B cell (primary cell): ENCODE measurements at regions not wholly inside any gene's neighbourhood (a gene's known extent, or its start where the extent isn't known, plus 50 kb on each side); places are given as distances from the start of the nearest gene placed in this dataset.

Experiments
- ATAC-seq: fragments of 200-7000 bp; cut with Tn5 transposase; one replicate; pipeline ENCODE4 v1.10.0; 2021; ENCODE audit warnings: low read depth, mild to moderate bottlenecking, moderate number of reproducible peaks, moderate library complexity
- CTCF ChIA-PET: fragments of 350-600 bp; sonication (Branson Sonifier 250); formaldehyde crosslinking; loops from one replicate; lab custom pipeline; 2021; ENCODE audit warnings: antibody characterized with exemption, inconsistent platforms; lab: Charles Lee
- POLR2A ChIA-PET: fragments of 350-600 bp; sonication (Branson Sonifier 250); formaldehyde crosslinking; loops from one replicate; lab custom pipeline; 2021; ENCODE audit warnings: antibody characterized with exemption; lab: Charles Lee
- DNase-seq: peaks from one replicate; pipeline ENCODE4 v3.0.0; 2013
- H2AFZ ChIP-seq: 2 replicates; pipeline ENCODE4 v1.6.1; 2012; ENCODE audit warnings: mild to moderate bottlenecking, low read depth, low read length; ENCODE audit not compliant: insufficient read depth, poor library complexity, severe bottlenecking
- H3K27ac ChIP-seq, 2 donors: 1 replicate in 1 of 2; 2 replicates in 1 of 2; pipeline ENCODE4 v1.5.1; 2012 to 2013; ENCODE audit warnings: low read length in 2 of 2, mild to moderate bottlenecking in 2 of 2, moderate library complexity in 1 of 2
- H3K27me3 ChIP-seq, 4 experiments: fragments of 200-600 bp in 1 of 4; sonication (generic) in 1 of 4; replicated peaks in 1 of 4; 1 replicate in 2 of 4; 2 replicates in 2 of 4; pipeline versions ENCODE4 v1.6.1 to v1.7.0; 2013 to 2016; ENCODE audit warnings: low read length in 3 of 4, mild to moderate bottlenecking in 2 of 4, mixed read lengths in 1 of 4, moderate library complexity in 1 of 4; ENCODE audit not compliant: insufficient read depth in 4 of 4, control insufficient read depth in 3 of 4; ENCODE audit errors: control extremely low read depth in 1 of 4
- H3K36me3 ChIP-seq, 2 experiments: replicated peaks in 1 of 2; 1 replicate in 1 of 2; 2 replicates in 1 of 2; pipeline versions ENCODE4 v1.6.1 to v1.7.1; 2013; ENCODE audit warnings: low read length in 1 of 2; ENCODE audit not compliant: insufficient read depth in 2 of 2, control insufficient read depth in 1 of 2; ENCODE audit errors: control extremely low read depth in 1 of 2, extremely low read depth in 1 of 2
- H3K4me1 ChIP-seq, 2 donors: fragments of 200-600 bp in 1 of 2; sonication (generic) in 1 of 2; 1 replicate in 1 of 2; 2 replicates in 1 of 2; pipeline versions ENCODE4 v1.5.1 to v1.6.1; 2013 to 2017; ENCODE audit warnings: low read length in 2 of 2; ENCODE audit not compliant: control insufficient read depth in 2 of 2, insufficient read depth in 2 of 2
- H3K4me2 ChIP-seq: replicated peaks from 2 replicates; pipeline ENCODE3; 2012; ENCODE audit warnings: mild to moderate bottlenecking, low read depth, low read length; ENCODE audit not compliant: poor library complexity, severe bottlenecking
- H3K4me3 ChIP-seq, 5 experiments: fragments of 200-600 bp in 1 of 5; sonication (generic) in 1 of 5; 1 replicate in 3 of 5; 2 replicates in 2 of 5; pipeline versions ENCODE4 v1.5.1 to v1.7.0; 2011 to 2016; ENCODE audit warnings: low read length in 4 of 5, mild to moderate bottlenecking in 4 of 5, low read depth in 2 of 5, control low read depth in 1 of 5, moderate library complexity in 1 of 5; ENCODE audit not compliant: insufficient read depth in 1 of 5; ENCODE audit errors: control extremely low read depth in 1 of 5, extremely low read depth in 1 of 5
- H3K79me2 ChIP-seq: fragments of 200-600 bp; sonication (generic); one replicate; pipeline ENCODE4 v1.6.0; 2016; ENCODE audit warnings: low read length; ENCODE audit not compliant: control insufficient read depth, insufficient read depth
- H3K9ac ChIP-seq: fragments of 200-600 bp; sonication (generic); 2 replicates; pipeline ENCODE4 v1.6.1; 2017; ENCODE audit warnings: mild to moderate bottlenecking, low read length, moderate library complexity
- H3K9me3 ChIP-seq, 3 donors: one replicate each; pipeline versions ENCODE4 v1.6.1 to v1.7.1; 2013; ENCODE audit warnings: low read length in 2 of 3; ENCODE audit not compliant: control insufficient read depth in 2 of 3, insufficient read depth in 1 of 3; ENCODE audit errors: control extremely low read depth in 1 of 3
- H4K20me1 ChIP-seq: 2 replicates; pipeline ENCODE4 v1.6.0; 2012; ENCODE audit warnings: mild to moderate bottlenecking, low read length; ENCODE audit not compliant: insufficient read depth, control insufficient read depth, poor library complexity, severe bottlenecking
- H3K27ac Mint-ChIP-seq: one replicate; pipeline ENCODE4 v1.8.0; 2021; ENCODE audit warnings: mixed read lengths
- H3K27me3 Mint-ChIP-seq: one replicate; pipeline ENCODE4 v1.8.0; 2021; ENCODE audit warnings: mixed read lengths
- H3K4me1 Mint-ChIP-seq: one replicate; pipeline ENCODE4 v1.8.0; 2021; ENCODE audit warnings: mixed read lengths
- H3K4me3 Mint-ChIP-seq: one replicate; pipeline ENCODE4 v1.8.0; 2021; ENCODE audit warnings: mixed read lengths
- H3K9me3 Mint-ChIP-seq: one replicate; pipeline ENCODE4 v1.8.0; 2022; ENCODE audit warnings: mixed read lengths; ENCODE audit not compliant: insufficient read depth
- CTCF ChIP-seq: fragments of 200-600 bp; IDR thresholded peaks from one replicate; pipeline ENCODE4 v1.8.0; 2022; ENCODE audit warnings: antibody characterized with exemption, mild to moderate bottlenecking
- EZH2 ChIP-seq: IDR thresholded peaks from 2 replicates; pipeline ENCODE4 v1.6.1; 2012; ENCODE audit warnings: borderline replicate concordance, low read depth, mild to moderate bottlenecking, moderate library complexity, low read length; ENCODE audit not compliant: insufficient read depth, poor library complexity, severe bottlenecking
- WGBS: methylation state at CpG from one replicate; pipeline ENCODE4 v1.1.5; 2013; ENCODE audit warnings: missing lambda C conversion rate; ENCODE audit not compliant: insufficient coverage; 5-methylcytosine and 5-hydroxymethylcytosine counted together
- intact Hi-C: fragments of 100-400 bp; cut with micrococcal nuclease; formaldehyde crosslinking; loops from one replicate; pipeline ENCODE4 v1.10.0; 2022

GRCh38 chr12:95396849-95397468, 77.0 kb upstream of the METAP2 start:
- no peaks in the 10 kb centered on the region for H3K79me2 ChIP-seq
- no peak overlapping the region for H3K4me3 Mint-ChIP-seq
- intact Hi-C loops: no loop called here
- no peak overlapping the region for H3K27ac ChIP-seq
- no peaks in the 10 kb centered on the region for H3K9me3 Mint-ChIP-seq
- TF ChIP-seq CTCF: no peak
- no peak for TF ChIP-seq EZH2
- WGBS: 100% methylated on average over 1 of the region's 4 CpGs
- no peak overlapping the region for H2AFZ ChIP-seq
- H3K27ac Mint-ChIP-seq: no peak overlapping the region
- H4K20me1 ChIP-seq: no peaks in the 10 kb centered on the region
- POLR2A ChIA-PET: no interaction called here
- H3K27me3 ChIP-seq: peaks cover 0 to 10% (median 3%) of the 10 kb centered on the region in 4 experiments
- H3K36me3 ChIP-seq: no peaks in the 10 kb centered on the region
- H3K4me1 Mint-ChIP-seq: no peaks in the 10 kb centered on the region
- no peaks in the 10 kb centered on the region for H3K4me1 ChIP-seq
- CTCF ChIA-PET: no interaction called here
- ATAC-seq: no peak
- no peak overlapping the region for H3K4me2 ChIP-seq
- H3K9ac ChIP-seq: no peak overlapping the region
- H3K4me3 ChIP-seq: no peak overlapping the region
- peaks cover 27% of the 10 kb centered on the region for H3K27me3 Mint-ChIP-seq
- no peak for DNase-seq
- peaks cover 0 to 7% (median 4%) of the 10 kb centered on the region in 3 donors for H3K9me3 ChIP-seq

- CTCF ChIA-PET: no interaction called here
- POLR2A ChIA-PET: no interaction called here
- no peak for ATAC-seq
- Mint-ChIP-seq H3K4me3 (no peak overlapping the region), H3K27ac (no peak overlapping the region), H3K9me3 (no peaks in the 10 kb centered on the region), H3K27me3 (peaks cover 27% of the 10 kb centered on the region), H3K4me1 (no peaks in the 10 kb centered on the region)
- DNase-seq: no peak
- H3K27me3 ChIP-seq: peaks cover 0 to 10% (median 3%) of the 10 kb centered on the region in 4 experiments
- no peak overlapping the region for H3K4me2 ChIP-seq
- no CpG with 5 or more reads among the region's 5 CpGs for WGBS
- no peaks in the 10 kb centered on the region for H3K36me3 ChIP-seq
- no peak overlapping the region for H3K27ac ChIP-seq
- intact Hi-C loops: no loop called here
- H3K4me3 ChIP-seq: no peak overlapping the region
- H3K9ac ChIP-seq: no peak overlapping the region
- no peaks in the 10 kb centered on the region for H3K79me2 ChIP-seq
- no peak overlapping the region for H2AFZ ChIP-seq
- peaks cover 0 to 7% (median 4%) of the 10 kb centered on the region in 3 donors for H3K9me3 ChIP-seq
- TF ChIP-seq CTCF: no peak
- no peaks in the 10 kb centered on the region for H4K20me1 ChIP-seq
- H3K4me1 ChIP-seq: no peaks in the 10 kb centered on the region
Observed at GRCh38 chr12:95397571-95397970, 76.4 kb upstream of the METAP2 start.
